SIG-M5 (cell line): ENCODE measurements at regions not wholly inside any gene's neighbourhood (a gene's known extent, or its start where the extent isn't known, plus 50 kb on each side); places are given as distances from the start of the nearest gene placed in this dataset.

Experiments used
- DNase-seq: peaks from one replicate; lab custom pipeline; 2025; lab: John Stamatoyannopoulos, UW

DNA sequence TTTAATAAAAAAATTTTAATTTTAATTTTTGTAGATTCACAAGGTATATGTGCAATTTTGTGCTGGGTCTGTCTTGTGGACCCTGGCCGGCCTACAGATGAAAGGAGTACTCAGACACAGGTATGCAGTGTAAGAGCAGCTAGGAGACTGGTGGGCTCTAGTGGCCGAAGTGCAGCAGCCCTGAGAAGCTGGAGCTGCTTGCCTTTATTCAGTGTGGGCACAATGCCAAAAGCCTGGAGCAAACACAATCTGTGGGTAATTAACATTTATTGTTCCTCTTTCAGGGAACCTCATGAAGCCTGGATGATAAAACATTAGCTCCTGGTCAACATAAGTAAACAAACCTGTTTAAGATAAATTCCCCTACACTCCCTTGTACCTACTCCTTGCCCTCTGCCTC, 135.7 kb upstream of the SEL1L start:
- no peak for DNase-seq

DNA sequence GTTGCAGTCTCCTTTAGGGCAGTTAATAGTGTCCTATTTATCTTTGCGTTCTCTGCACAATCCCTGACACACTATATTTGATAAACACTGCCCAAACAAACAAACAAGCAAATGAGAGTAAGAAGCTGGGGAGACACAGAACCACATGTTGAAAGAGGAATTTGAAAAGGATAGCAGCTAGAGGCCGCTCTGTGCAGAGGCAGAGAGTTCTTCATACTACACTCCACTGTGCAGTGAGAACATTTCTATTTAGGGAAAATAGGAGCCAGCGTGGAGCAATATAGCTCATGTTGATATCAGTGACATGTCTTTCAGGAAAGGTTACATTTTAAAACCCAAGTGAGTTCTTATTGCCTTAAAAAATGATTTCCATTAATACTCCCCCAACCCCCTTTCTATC, 140.3 kb upstream of the SEL1L start:
- no peak for DNase-seq

DNA sequence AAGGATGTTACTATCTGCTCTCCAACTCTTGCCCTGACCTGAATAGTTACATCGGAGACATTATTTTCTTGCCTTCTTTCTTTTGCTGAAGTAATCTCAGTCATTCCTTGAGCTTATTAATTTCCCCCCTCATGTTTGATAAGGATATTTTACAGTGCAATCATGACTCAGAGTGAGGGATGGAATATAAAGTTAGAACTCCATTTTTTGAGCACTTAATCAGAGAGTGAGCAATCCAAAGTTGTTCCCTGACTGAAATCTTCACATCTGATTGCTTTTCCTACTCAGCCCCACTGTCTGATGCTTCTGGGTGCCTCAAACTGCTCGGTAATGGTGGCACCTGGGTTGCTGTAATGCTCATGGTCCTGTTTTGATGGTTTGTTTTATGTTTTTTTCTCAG, 142.7 kb upstream of the SEL1L start:
- no peak for DNase-seq

DNA sequence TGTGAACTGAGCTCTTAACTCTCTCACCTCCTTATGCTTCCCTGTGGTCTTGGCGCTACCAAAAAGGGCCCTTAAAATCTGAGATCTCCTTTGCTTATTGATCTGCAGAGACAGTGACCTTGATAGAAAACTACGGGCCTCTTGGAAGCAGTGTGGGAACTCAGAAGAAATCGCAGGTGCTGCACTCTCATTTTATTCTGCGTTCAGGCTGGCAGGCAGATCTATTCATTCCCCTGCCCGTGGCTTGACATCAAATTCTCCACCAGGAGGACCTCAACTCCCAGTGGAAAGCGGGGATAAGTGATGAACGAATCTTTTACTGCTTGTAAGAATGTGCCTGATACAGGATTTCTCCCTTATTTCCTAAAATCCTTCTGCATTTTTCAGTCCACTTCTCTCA, 143.2 kb upstream of the SEL1L start:
- DNase-seq = no peak

DNA sequence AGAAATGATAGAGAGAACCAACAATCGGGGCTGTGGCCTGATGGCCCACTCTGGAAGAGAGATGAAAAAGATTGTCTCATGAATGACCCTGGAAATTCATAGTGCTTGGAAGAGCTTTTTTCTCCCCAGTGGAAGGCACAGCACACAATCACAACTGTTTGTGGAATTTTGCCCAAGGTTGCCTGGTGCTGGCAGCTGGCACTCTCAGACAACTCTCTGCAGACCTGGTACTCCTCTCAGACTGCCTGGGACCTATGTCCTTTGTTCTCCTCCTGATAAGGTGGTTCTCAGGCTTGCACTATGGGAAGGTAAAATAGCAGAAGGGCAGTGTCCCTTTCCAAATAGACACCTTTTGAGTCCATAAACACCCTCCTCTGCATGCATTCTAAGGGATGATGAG, 144.1 kb upstream of the SEL1L start:
- no peak for DNase-seq

DNA sequence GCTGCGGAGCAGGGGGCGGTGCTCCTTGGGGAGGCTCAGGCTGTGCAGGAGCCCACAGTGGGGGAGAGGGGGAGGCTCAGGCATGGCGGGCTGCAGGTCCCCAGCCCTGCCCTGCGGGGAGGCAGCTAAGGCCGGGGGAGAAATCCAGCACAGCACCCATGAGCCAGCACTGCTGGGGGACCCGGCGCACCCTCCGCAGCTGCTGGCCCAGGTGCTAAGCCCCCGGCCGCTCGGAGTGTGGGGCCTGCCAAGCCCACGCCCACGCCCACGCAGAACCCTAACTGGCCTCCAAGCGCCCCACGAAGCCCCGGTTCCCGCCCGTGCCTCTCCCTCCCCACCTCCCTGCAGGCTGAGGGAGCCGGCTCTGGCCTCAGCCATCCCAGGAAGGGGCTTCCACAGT, 145.6 kb upstream of the SEL1L start:
- DNase-seq = no peak

DNA sequence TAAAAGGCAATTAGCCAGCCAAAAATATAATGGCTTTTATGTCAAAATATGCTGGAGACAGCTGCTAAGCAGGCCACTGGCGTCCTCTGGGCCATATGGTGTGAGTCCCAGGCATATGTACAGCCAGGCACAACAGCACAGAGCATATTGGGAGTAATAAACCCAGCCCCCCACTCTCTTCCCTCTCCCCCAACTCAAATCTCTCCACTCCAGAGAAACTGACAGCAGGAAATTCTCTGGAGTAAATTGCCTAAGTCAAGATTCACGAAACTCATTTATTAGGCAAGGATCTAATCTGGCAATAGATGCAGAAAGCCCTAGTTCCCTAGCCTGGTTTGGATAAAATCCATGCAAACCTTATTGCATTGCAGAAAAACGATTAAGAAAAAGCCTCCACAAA, 147.9 kb upstream of the SEL1L start:
- no peak for DNase-seq

DNA sequence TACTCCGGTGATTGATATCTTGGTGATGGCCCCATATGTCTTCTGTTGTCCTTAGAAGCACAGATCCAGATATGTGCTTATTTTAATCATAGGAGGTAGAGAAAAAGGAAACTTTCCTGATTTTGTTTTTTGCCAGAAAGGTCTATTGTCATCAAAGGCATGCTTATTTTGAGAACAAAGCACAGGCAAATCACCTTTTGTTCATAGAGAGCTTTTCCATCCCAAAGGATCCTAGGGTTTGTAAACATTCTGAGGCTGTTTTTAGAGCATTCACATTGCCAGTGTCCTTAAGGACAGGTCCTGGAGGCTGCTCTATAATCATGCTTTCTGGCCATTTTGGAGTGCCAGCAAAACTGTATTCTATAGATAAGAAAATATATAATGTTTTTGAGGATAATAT, 148.5 kb upstream of the SEL1L start:
- DNase-seq = no peak

DNA sequence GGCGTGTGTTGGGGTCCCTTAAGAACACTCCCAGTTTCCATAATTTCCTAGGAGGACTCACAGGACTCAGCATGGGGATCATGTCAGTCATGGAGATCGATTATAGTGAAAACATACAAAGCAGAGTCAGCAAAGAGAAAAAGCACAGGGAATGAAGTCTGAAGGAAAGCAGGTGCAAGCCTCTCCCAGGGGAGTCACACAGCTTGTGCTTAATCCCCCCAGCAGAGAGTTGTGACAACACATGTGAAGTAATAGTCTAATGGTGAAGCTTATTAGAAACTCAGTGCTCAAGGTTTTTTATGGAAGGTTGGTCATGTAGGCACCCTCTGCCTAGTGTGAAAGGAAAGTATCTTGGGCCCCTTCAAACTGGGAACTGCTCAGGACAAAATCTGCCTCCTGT, 149.0 kb upstream of the SEL1L start:
- no peak for DNase-seq

DNA sequence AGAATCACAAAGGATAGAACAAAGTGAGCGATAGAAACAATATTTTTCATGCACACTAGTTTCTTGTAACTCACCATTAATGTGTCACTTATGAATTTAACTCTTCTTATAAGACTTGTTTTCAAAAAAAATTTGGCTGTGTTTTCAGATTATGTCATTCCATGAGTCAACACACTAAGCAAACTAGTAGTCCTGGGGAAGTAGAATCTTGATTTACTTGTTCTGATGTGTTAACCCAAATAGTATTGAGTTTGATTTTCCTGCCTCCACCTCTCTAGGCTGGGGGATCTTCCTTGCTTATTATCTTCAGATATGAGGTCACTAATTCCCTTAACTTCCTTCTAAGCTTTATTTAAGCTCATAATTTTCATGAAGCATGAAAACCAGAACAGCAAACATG, 151.0 kb upstream of the SEL1L start:
- no peak for DNase-seq

DNA sequence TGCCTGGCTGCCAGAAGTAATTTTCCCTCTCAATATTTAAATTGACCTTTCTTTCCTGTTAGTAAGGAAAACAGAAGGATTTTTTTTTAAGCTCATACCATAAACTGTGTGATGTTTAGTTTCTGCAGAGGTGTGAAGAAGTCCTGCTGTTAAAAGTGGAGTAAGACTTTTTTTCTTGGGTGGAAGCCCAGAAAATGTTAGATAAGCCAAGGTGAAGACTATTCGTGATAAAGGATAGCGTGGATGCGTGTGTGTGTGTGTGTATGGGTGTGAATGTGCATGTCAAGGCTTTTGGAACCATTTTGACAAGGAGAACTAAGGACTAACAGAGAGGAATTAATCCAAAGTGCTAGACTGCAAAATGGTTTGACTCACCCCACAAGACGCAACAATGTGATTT, 152.9 kb upstream of the SEL1L start:
- DNase-seq = no peak

DNA sequence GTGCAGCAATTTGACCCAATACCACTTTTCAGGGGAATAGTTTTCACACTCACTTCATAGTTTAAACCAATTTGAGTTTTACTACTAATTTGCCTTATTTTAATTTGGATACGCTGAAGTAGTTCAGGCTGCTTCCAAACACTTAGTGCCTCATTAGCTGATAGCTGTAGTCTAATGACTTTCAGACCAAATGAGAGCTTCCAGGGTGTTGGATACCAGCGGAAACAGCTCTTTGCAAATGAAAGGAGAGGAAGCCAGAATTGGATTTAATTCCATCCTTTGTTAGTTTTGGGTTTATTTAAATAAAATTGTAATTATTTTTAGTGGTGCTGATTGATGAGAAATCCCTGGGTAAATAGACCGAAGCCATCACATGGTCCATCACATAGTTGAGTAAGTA, 158.3 kb upstream of the SEL1L start:
- DNase-seq = no peak

DNA sequence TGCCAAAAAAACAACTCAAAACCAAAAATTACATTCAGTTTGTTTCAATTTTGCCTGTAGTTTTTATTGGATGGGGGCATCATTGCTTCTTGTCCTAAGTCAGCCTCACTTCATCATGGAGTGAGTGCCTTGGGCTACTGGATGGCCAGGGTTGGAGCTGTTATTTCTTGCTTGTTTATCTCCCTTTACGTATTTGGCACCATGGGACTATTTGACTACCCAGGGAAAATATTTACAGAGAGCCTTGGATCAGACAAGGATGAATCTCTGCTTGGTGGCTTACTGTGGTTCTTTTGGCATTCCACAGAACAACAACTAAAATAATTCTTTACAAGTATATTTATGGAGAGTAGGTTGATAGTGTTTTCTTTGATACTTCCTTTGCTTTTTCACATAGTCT, 160.8 kb upstream of the SEL1L start:
- no peak for DNase-seq

DNA sequence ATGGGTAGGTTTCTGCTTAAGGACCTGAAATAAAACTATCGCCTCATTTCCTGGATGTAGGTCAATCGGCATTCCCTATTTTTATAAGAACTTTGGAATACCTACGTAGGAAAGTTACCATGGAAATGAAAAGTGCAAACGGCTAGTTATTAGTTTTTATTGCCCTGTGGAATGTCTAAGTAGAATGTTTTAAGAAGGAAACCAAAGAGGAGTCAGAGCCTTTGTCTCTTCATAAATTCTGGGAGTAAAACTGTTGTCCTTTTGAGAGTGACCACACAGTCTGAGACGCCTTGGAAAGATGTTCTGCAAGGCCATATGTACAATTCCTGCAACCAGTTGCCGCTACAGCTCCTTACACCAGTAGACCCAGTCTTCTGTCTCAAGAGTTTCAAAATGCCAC, 176.0 kb upstream of the SEL1L start:
- DNase-seq = no peak

DNA sequence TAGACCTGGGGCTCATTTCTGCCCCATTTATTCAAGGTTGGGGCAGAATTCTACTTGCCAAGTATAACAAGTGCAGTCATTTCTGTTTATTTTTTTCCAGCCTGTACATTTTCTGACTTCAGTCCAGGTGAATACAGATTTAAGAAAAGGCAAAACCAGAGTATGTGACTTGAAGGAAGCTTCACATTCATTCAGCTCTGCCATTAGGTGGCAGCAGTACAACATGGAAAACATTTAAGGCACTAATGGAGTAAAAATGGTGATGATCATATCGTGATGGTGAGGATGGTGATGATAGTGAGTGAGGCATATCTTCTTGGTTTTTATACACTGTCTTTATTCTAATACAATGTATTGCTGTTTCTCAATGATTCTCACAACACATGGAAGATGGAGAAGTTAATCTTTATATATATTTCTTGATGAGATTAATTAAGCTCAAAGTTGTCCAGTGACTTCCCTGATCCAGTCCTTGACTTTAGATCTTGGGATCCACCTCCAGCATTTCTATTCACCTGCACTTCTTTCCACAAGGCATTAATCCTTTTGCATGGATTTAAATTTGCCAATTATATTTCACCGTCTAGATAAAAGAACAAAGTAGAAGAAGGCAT, 176.7 kb upstream of the SEL1L start:
- no peak for DNase-seq

DNA sequence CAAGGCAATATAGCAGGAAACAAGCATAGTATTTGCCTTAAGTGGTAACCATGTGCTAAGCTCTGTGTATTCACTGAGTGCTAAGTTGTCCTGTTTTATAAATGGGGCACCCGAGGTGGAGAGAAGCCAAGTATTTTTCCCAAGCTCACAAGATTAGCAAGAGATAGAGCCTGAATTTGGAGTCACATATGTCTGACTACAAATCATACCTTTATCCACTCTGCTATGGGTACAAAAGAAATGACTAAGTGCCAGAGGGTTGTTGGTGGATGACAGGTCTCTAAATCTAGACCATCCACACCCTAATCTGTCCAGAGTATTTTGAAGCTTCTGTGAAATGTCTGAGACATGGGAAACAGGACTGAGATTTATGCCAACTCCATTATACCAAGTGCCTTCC, 182.1 kb upstream of the SEL1L start:
- DNase-seq = no peak

DNA sequence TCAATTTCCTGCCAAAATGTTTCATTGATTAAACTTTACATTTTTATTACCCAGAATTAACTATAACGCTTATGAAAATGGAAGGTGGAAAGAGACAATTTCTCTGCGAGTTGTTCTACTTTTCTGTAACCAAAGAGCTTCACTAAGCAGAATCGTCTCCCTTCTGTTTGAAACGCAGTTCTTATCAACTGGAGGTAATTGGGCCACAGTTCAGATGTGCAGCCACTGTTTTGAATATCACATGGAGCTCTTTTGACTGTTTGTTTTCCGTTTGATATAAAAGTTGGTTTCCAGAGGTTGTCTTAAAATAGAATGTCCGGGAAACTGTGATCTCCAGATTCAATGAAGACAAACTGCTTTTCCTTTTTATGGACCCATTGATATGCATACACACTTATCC, 183.3 kb upstream of the SEL1L start:
- no peak for DNase-seq

DNA sequence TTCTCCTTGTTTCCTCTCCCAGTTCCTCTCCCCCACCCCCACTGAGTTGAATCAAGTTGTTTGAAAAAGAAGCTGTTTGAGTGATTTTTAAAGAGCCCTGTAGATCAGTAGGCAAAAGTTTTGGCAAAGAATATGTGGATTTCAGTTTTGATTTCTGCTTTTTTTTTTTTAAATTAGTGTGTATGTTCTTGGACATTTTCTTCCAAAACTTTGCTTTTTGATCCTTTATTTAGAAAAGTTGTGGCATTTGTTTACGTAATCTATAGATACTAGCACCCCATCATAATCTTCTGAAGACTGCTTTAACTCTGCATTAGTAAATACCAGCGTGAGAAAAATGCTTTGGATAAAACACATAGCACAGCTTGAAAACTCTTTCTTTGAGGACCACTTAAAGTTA, 190.3 kb upstream of the SEL1L start:
- no peak for DNase-seq

DNA sequence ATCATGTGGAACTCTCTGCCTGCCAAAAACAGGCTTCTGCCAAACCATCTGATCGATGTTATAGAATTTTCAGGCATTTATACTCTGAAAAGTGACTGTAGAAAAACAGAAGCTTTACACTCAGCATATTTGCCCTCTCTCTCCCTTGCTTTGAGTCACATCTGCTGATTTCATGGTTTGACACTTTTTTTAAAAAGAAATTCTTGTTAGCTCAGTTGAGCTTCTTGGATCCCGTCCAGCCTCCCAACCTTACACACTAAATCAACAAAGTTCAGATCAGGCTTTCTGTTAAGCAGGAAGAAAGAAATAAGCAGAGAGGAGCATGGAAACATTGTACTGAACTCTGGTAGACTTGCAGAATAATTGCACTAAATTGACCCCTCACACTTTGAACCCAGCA, 193.6 kb upstream of the SEL1L start:
- DNase-seq = no peak

DNA sequence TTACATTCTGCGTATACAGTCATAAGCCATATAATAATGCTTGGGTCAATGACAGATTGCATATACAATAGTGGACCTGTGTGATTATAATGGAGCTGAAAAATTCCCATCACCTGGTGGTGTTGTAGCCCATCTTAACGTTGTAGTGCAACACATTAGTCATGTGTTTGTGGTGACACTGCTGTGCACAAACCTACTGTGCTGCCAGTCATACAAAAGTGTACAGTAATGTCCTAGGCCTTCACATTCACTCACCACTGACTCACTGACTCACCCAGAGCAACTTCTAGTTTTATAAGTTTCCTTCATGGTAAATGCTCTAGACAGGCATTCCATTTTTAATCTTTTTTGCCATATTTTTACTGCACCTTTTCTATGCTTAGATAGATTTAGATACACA, 194.8 kb upstream of the SEL1L start:
- DNase-seq = no peak

DNA sequence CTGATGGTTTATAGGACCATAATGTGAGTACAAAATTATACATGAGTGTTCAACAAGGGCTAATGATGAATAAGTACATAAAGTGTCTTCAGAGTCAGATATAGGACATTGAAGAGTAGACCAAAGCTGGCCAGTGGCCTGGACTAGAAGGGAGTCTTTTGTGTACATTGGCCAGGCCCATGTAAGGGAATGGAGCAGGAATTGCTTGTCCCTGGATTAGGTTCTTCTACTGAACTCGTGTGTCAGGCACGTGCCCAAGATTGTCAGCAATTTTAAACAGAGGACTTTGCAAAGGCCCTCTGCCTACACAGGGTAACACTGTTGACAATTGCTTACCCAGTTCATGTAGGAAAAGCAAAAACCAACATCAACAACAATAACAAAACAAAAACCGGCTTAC, 196.0 kb upstream of the SEL1L start:
- no peak for DNase-seq

DNA sequence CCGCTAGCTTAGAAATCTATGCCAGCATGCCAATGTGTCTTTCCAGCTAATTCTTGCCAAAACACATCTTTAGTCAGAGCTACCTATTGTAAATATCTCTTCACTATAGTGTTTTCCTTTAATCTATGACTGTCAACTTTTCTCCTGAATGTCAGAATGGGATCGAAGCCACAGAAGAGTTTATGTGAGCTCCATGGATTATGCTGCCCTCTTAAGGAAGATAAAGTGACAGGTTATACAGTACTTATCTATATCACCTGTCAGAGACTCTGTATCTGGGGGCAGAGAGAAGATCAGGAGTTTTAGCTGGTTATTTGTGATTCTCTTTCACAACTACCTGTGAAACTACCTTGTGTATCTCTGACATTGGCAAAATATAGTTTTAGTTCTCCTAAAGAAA, 204.3 kb upstream of the SEL1L start:
- no peak for DNase-seq

DNA sequence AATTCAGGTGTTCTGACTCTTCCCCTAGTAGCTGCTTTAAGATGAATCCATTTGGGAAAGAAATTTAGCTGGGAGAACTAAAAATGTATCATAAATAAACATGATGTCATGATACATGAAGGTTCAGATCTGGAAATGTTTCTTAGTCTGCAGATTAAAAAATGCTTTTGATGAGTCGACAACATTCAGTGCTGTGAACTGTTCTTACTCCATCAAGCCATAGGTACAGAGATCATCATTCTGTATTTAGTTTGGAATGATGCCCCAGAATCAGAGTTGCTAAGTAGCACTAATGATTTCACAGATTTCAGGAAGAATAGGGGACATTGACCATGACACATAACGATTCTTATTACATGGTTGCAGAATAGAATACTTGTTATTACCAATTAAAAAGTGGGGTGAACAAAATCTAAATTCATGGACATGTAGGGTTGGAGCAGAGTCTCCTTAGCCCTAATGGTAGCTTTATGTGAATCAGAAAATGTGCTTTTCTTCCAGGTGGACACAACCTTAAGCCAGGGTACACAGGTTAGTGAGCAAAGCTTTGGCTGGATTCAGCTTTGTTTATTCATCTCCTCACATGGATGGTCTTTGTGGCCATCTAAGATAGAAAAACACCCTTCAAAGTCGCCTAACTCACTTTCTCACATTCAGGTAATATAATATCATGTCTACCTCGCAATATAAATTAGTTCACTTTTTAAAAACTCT, 205.4 kb upstream of the SEL1L start:
- no peak for DNase-seq

DNA sequence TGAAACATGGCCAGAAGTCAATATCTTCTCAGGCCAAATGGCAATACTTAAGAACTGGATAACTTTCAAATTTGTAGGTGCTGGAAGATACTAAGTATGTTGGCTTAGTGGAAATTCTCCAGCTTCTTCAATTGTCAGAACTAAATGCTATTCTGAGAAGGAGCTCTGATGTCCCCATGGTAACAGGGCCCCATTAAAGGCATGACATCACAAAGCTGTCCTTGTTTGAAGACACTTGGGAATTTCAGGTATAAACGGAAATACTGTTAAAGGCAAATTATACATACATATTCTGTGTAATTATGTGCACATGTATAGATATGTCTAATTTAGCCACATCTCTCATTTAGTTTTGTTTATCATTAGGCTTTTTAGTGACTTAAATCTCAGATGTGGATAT, 210.0 kb upstream of the SEL1L start:
- DNase-seq = no peak
